MM.1S (cell line): ENCODE measurements at regions not wholly inside any gene's neighbourhood (a gene's known extent, or its start where the extent isn't known, plus 50 kb on each side); places are given as distances from the start of the nearest gene placed in this dataset.
"Not testable (repeated sequence)": the region's sequence is repeated elsewhere in the genome, so short reads cannot be mapped to it uniquely, and the experiment has no call there.

Experiments
- CTCF ChIP-seq: fragments of 300-600 bp; sonication (generic); IDR thresholded peaks from 2 replicates; pipeline ENCODE4 v1.5.1; 2016; ENCODE audit warnings: antibody characterized with exemption, low read length, mixed read lengths
- EZH2 ChIP-seq: fragments of 300-600 bp; sonication (generic); optimal IDR thresholded peaks from 2 replicates; pipeline ENCODE3; 2017; ENCODE audit warnings: low read depth, mild to moderate bottlenecking, antibody characterized with exemption, low read length, mixed read lengths
- EZH2phosphoT487 ChIP-seq: fragments of 300-600 bp; sonication (generic); IDR thresholded peaks from 2 replicates; pipeline ENCODE4 v1.6.1; 2018; ENCODE audit warnings: antibody characterized with exemption, low read length

- TF ChIP-seq CTCF, EZH2, EZH2phosphoT487: not testable (repeated sequence)
Observed at GRCh38 chr2:18266699-18267098, 293.8 kb downstream of the RDH14 start.
